ENCODE measurements at regions not wholly inside any gene's neighbourhood (a gene's known extent, or its start where the extent isn't known, plus 50 kb on each side); places are given as distances from the start of the nearest gene placed in this dataset.

GRCh38 chr6:55969526-55969925 lies 94.1 kb upstream of the BMP5 start:
- TF ChIP-seq, protein P1, sequence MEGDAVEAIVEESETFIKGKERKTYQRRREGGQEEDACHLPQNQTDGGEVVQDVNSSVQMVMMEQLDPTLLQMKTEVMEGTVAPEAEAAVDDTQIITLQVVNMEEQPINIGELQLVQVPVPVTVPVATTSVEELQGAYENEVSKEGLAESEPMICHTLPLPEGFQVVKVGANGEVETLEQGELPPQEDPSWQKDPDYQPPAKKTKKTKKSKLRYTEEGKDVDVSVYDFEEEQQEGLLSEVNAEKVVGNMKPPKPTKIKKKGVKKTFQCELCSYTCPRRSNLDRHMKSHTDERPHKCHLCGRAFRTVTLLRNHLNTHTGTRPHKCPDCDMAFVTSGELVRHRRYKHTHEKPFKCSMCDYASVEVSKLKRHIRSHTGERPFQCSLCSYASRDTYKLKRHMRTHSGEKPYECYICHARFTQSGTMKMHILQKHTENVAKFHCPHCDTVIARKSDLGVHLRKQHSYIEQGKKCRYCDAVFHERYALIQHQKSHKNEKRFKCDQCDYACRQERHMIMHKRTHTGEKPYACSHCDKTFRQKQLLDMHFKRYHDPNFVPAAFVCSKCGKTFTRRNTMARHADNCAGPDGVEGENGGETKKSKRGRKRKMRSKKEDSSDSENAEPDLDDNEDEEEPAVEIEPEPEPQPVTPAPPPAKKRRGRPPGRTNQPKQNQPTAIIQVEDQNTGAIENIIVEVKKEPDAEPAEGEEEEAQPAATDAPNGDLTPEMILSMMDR (IDR thresholded peaks at IDR 0.05; ENCODE audit: low read depth, low read length): no peak
- TF ChIP-seq EZH2phosphoT487 (IDR thresholded peaks at IDR 0.05; ENCODE audit: low read depth): no peak

Data from OCI-LY3 (cell line).